SK-N-SH (cell line): ENCODE measurements at regions not wholly inside any gene's neighbourhood (a gene's known extent, or its start where the extent isn't known, plus 50 kb on each side); places are given as distances from the start of the nearest gene placed in this dataset.
"Not testable (repeated sequence)": the region's sequence is repeated elsewhere in the genome, so short reads cannot be mapped to it uniquely, and the experiment has no call there.

Experiments used
- CTCF ChIA-PET: fragments of 300-600, 350-600 bp; formaldehyde crosslinking; extraction: SDS; loops from one replicate; lab custom pipeline; 2021; lab: Yijun Ruan, JAX
- POLR2A ChIA-PET: fragments of 350-600 bp; sonication (Branson Sonifier 250); formaldehyde crosslinking; extraction: SDS; loops from one replicate; lab custom pipeline; 2020; ENCODE audit warnings: antibody characterized with exemption, inconsistent platforms; lab: Yijun Ruan, JAX
- DNase-seq: peaks from one replicate; pipeline ENCODE4 v3.0.0; 2012
- H2AFZ ChIP-seq: fragments of 200-600 bp; sonication (generic); 2 replicates; pipeline ENCODE4 v1.8.1; 2016; ENCODE audit warnings: antibody characterized with exemption, mild to moderate bottlenecking, low read depth
- H3F3A ChIP-seq: fragments of 200-600 bp; sonication (generic); replicated peaks from 2 replicates; pipeline ENCODE3; 2016; ENCODE audit warnings: antibody characterized with exemption, mild to moderate bottlenecking; ENCODE audit not compliant: insufficient read depth
- H3K27ac ChIP-seq, 2 experiments: fragments of 200-500 bp in 1 of 2; fragments of 200-600 bp in 1 of 2; sonication (Bioruptor generic) in 1 of 2; sonication (generic), shearing (Covaris generic) in 1 of 2; 2 replicates each; pipeline versions ENCODE4 v1.5.1 to v1.6.1; 2014 to 2016; ENCODE audit warnings: low read depth in 2 of 2, inconsistent platforms in 1 of 2, low read length in 1 of 2, mild to moderate bottlenecking in 1 of 2, mixed read lengths in 1 of 2
- H3K27me3 ChIP-seq: fragments of 200-600 bp; sonication (generic), shearing (Covaris generic); 2 replicates; pipeline ENCODE4 v1.6.1; 2016; ENCODE audit warnings: mixed run types; ENCODE audit not compliant: insufficient read depth
- H3K36me3 ChIP-seq, 2 experiments: fragments of 200-500 bp in 1 of 2; fragments of 200-600 bp in 1 of 2; sonication (Bioruptor generic) in 1 of 2; sonication (generic) in 1 of 2; replicated peaks in 1 of 2; 2 replicates each; pipeline versions ENCODE3 to v1.5.1; 2014 to 2016; ENCODE audit warnings: low read length in 1 of 2, mild to moderate bottlenecking in 1 of 2; ENCODE audit not compliant: insufficient read depth in 2 of 2, control insufficient read depth in 1 of 2
- H3K4me1 ChIP-seq, 2 experiments: fragments of 200-500 bp in 1 of 2; fragments of 200-600 bp in 1 of 2; sonication (Bioruptor generic) in 1 of 2; sonication (generic), shearing (Covaris generic) in 1 of 2; 2 replicates each; pipeline versions ENCODE4 v1.5.1 to v1.6.1; 2014 to 2016; ENCODE audit warnings: low read depth in 1 of 2, low read length in 1 of 2, mixed run types in 1 of 2; ENCODE audit not compliant: insufficient read depth in 2 of 2, control insufficient read depth in 1 of 2
- H3K4me2 ChIP-seq: fragments of 200-600 bp; sonication (generic), shearing (Covaris generic); 2 replicates; pipeline ENCODE4 v1.6.1; 2017; ENCODE audit warnings: mixed run types
- H3K4me3 ChIP-seq, 2 experiments: fragments of 200-500 bp in 1 of 2; fragments of 200-600 bp in 1 of 2; sonication (Bioruptor generic) in 1 of 2; sonication (generic), shearing (Covaris generic) in 1 of 2; 2 replicates each; pipeline versions ENCODE4 v1.5.1 to v1.8.1; 2014 to 2016; ENCODE audit warnings: low read depth in 2 of 2, inconsistent platforms in 1 of 2, low read length in 1 of 2, mild to moderate bottlenecking in 1 of 2, mixed read lengths in 1 of 2, moderate library complexity in 1 of 2
- H3K79me2 ChIP-seq: fragments of 200-600 bp; sonication (generic); 2 replicates; pipeline ENCODE4 v1.8.1; 2017; ENCODE audit warnings: mild to moderate bottlenecking; ENCODE audit not compliant: insufficient read depth
- H3K9ac ChIP-seq: fragments of 200-600 bp; sonication (generic); 2 replicates; pipeline ENCODE4 v1.6.1; 2017; ENCODE audit warnings: mixed run types
- H3K9me2 ChIP-seq: fragments of 200-600 bp; sonication (generic); 2 replicates; pipeline ENCODE4 v1.6.1; 2017; ENCODE audit warnings: mixed run types
- H3K9me3 ChIP-seq: fragments of 200-600 bp; sonication (generic); 2 replicates; pipeline ENCODE4 v1.6.1; 2017; ENCODE audit warnings: mixed run types, mild to moderate bottlenecking, moderate library complexity
- H4K20me1 ChIP-seq: fragments of 200-600 bp; sonication (generic); 2 replicates; pipeline ENCODE4 v1.6.1; 2017; ENCODE audit warnings: mild to moderate bottlenecking, mixed run types; ENCODE audit not compliant: insufficient read depth
- WGBS: methylation state at CpG from one replicate; pipeline ENCODE4 v1.1.6; 2017; ENCODE audit warnings: low lambda C conversion rate; 5-methylcytosine and 5-hydroxymethylcytosine counted together

DNA sequence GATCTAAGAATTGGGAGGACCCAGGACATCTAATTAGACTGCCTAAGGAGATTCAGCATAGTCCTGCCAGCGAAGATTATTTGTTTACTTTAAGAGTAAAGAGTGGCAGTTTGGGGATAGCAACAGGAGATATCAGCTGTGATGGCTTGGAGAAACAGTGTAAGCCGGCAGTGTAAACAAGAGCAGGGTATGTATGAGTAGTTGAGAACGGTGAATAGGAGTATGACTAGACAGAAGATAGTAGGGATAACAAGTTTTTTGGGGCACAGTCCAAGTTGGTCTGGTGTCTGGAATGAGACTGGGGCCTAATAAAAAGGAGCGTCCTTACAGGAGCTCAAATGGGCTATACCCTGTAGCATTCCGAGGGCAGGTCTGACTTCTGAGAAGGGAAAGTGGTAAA lies 64.9 kb downstream of the RAP2B start:
- CTCF ChIA-PET, H3K4me3 ChIP-seq, H3K9me3 ChIP-seq, H3F3A ChIP-seq, H3K36me3 ChIP-seq, DNase-seq, H3K4me2 ChIP-seq, H3K79me2 ChIP-seq, H2AFZ ChIP-seq, H3K4me1 ChIP-seq, H4K20me1 ChIP-seq, H3K9ac ChIP-seq, H3K9me2 ChIP-seq, H3K27ac ChIP-seq, POLR2A ChIA-PET, H3K27me3 ChIP-seq: not testable (repeated sequence)
- WGBS, result 75% methylated on average over 5 of the region's 5 CpGs

DNA sequence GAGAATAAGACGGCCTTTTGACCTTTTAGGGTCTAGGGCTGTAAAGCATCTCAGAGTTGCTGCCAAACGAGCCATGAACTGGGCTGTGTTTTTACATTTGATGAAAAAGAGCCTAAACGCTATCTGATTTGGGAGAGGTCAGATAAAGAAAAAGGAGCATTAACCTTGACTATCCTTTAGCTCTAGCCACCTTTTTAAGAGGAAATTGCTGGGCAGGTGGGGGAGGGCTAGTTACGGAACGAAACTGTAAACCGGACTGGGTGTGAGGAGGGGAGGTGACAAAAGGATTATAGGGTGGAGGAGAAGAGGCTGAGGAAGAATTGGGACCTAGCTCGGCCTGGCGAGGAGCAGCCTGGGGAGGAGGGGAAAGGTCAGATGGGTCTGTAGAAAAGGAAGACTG lies 68.4 kb downstream of the RAP2B start:
- H3K27ac ChIP-seq, H3K9me2 ChIP-seq, H3K4me3 ChIP-seq, POLR2A ChIA-PET, H3K36me3 ChIP-seq, DNase-seq, H4K20me1 ChIP-seq, CTCF ChIA-PET, H3K27me3 ChIP-seq, H3K4me2 ChIP-seq, H3K9me3 ChIP-seq, H2AFZ ChIP-seq, H3K9ac ChIP-seq, H3K79me2 ChIP-seq: not testable (repeated sequence)
- peaks cover 0 to 14% of the 10 kb centered on the region in 2 experiments; a peak in 1 of 4 replicates for H3K4me1 ChIP-seq
- WGBS, result 87% methylated on average over 8 of the region's 8 CpGs
- H3F3A ChIP-seq, result peaks cover 20% of the 10 kb centered on the region

DNA sequence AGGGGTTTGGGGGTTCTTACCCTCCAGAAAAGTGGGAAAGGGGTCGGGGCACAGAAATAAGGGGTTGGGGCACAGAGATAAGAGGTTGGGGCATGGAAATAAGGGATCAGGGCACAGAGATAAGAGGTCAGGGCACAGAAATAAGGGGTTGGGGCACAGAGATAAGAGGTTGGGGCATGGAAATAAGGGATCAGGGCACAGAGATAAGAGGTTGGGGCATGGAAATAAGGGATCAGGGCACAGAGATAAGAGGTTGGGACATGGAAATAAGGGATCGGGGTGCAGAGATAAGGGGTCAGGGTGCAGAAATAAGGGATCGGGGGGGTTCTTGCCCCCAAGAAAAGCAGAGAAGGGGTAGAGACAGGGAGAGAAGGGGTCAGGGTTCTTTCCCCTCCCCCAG lies 69.2 kb downstream of the RAP2B start:
- not testable (repeated sequence) for H3K4me2 ChIP-seq, H3K9ac ChIP-seq

DNA sequence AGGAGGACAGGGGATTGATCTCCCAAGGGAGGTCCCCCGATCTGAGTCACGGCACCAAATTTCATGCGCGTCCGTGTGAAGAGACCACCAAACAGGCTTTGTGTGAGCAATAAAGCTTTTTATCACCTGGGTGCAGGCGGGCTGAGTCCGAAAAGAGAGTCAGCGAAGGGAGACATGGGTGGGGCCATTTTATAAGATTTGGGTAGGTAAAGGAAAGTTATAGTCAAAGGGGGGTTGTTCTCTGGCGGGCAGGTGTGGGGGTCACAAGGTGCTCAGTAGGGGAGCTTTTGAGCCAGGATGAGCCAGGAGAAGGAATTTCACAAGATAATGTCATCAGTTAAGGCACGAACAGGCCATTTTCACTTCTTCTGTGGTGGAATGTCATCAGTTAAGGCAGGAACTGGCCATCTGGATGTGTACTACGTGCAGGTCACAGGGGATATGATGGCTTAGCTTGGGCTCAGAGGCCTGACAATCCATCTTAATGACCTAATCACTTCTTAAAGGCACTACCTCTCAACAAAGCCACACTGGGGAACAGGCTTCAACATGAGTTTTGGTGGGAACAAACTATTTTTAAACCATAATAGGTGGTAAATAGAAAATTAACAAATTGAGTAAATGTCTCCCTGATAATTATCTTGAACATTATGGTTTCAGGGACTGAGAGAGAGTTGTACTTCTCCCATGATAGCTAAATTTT lies 70.2 kb downstream of the RAP2B start:
- H3K4me2 ChIP-seq, result peak overlapping the region; percentile 3; the same call in 1 of the 2 replicates
- H3K9me3 ChIP-seq, CTCF ChIA-PET, H3K79me2 ChIP-seq, H4K20me1 ChIP-seq, H3K27me3 ChIP-seq, H3K9me2 ChIP-seq, POLR2A ChIA-PET, H3K4me3 ChIP-seq, DNase-seq, H3K36me3 ChIP-seq, H3K9ac ChIP-seq: not testable (repeated sequence)
- peaks cover 0 to 14% of the 10 kb centered on the region in 2 experiments; a peak in 1 of 4 replicates for H3K4me1 ChIP-seq
- peak overlapping the region in 1 of 2 experiments; percentile 81; a peak in 3 of 4 replicates for H3K27ac ChIP-seq
- H2AFZ ChIP-seq, result peak overlapping the region; percentile 63; the same call in 1 of the 2 replicates
- H3F3A ChIP-seq, result peaks cover 20% of the 10 kb centered on the region
- WGBS, result 94% methylated on average over 11 of the region's 11 CpGs

More for the DNA sequence above, 69.2 kb downstream of the RAP2B start:
- H3K4me3 ChIP-seq, CTCF ChIA-PET, H3K9me2 ChIP-seq, POLR2A ChIA-PET, H3K27ac ChIP-seq, H3K36me3 ChIP-seq, H3K79me2 ChIP-seq, H3K27me3 ChIP-seq, H3K9me3 ChIP-seq, DNase-seq, H2AFZ ChIP-seq, H4K20me1 ChIP-seq: not testable (repeated sequence)
- H3F3A ChIP-seq, result peaks cover 20% of the 10 kb centered on the region
- 68% methylated on average over 3 of the region's 3 CpGs for WGBS
- H3K4me1 ChIP-seq, result peaks cover 0 to 14% of the 10 kb centered on the region in 2 experiments; a peak in 1 of 4 replicates
